ENCODE measurements at regions not wholly inside any gene's neighbourhood (a gene's known extent, or its start where the extent isn't known, plus 50 kb on each side); places are given as distances from the start of the nearest gene placed in this dataset.

GRCh38 chr1:163842571-163842970, 520.8 kb downstream of the NUF2 start:
- no peaks in the 10 kb centered on the region for H3K79me2 ChIP-seq (ENCODE audit: control insufficient read depth, insufficient read depth, low read length)

More at GRCh38 chr1:163842571-163842970, 520.8 kb downstream of the NUF2 start:
- Histone ChIP-seq H3K9ac (replicated peaks; ENCODE audit: extremely low read depth, insufficient read depth, low read length) (no peak overlapping the region), H3K36me3 (ENCODE audit: control insufficient read depth in 2 of 2, extremely low read depth in 1 of 2, insufficient read depth in 2 of 2, low read length in 2 of 2) (no peaks in the 10 kb centered on the region), H3K9me1 (replicated peaks; ENCODE audit: control insufficient read depth, extremely low read depth, insufficient read depth, low read length) (no peaks in the 10 kb centered on the region), H4K20me1 (replicated peaks; ENCODE audit: control insufficient read depth, extremely low read depth, insufficient read depth, low read length) (no peaks in the 10 kb centered on the region), H3K4me2 (ENCODE audit: insufficient read depth, low read length) (no peak overlapping the region), H2AFZ (ENCODE audit: low read depth, low read length) (no peak overlapping the region), H3K9me3 (replicated peaks; ENCODE audit: control insufficient read depth, insufficient read depth, low read length) (no peaks in the 10 kb centered on the region), H3K27me3 (ENCODE audit: control insufficient read depth in 2 of 2, insufficient read depth in 2 of 2, low read length in 2 of 2) (no peaks in the 10 kb centered on the region), H3K27ac (ENCODE audit: insufficient read depth, low read depth, low read length) (no peak overlapping the region), H3K4me3 (replicated peaks in 1 of 3; ENCODE audit: insufficient read depth in 1 of 3, low read depth in 1 of 3, low read length in 3 of 3) (no peak overlapping the region), H3K4me1 (ENCODE audit: control insufficient read depth, extremely low read depth, insufficient read depth, low read length) (no peaks in the 10 kb centered on the region)
- no TSS peak for BruUV-seq (replicated peaks)
- ChIA-PET CTCF (interaction anchor here (1.0 to 1.2 kb wide), 2 partner anchors 16 to 32 kb away, joined by 3 to 4 read pairs; no protein-coding TSS in a partner anchor), POLR2A (no interaction called here)
- intact Hi-C loops (cut with micrococcal nuclease) (no loop called here), dilution Hi-C loops (cut with MboI; ENCODE audit: extremely low pct_ligation_motif_present, low sequenced_read_pairs) (no loop called here)
- FAIRE-seq (no peak), DNase-seq (ENCODE audit: low read depth, low spot score) (no peak)
- TF ChIP-seq FOS (IDR thresholded peaks at IDR 0.05; ENCODE audit: borderline replicate concordance, insufficient read depth, low read length) (no peak), JUN (IDR thresholded peaks at IDR 0.05; ENCODE audit: borderline replicate concordance, insufficient read depth, insufficient read length, low read depth) (no peak), POLR2A (IDR thresholded peaks at IDR 0.05; ENCODE audit: low read depth, low read length) (no peak), EZH2 (IDR thresholded peaks at IDR 0.05; ENCODE audit: borderline replicate concordance, low read depth, low read length, severe bottlenecking) (no peak), GATA2 (IDR thresholded peaks at IDR 0.05; ENCODE audit: insufficient read depth, insufficient read length, low read depth, low read length) (no peak), CTCF (IDR thresholded peaks at IDR 0.05; ENCODE audit: extremely low read depth in 1 of 2, insufficient read depth in 1 of 2, low read depth in 1 of 2, low read length in 2 of 2) (no peak), POLR2AphosphoS5 (IDR thresholded peaks at IDR 0.05; ENCODE audit: insufficient read depth, low read depth, low read length) (no peak), MYC (IDR thresholded peaks at IDR 0.05; ENCODE audit: low read depth, low read length) (no peak)
- TF ChIP-seq, protein P1, sequence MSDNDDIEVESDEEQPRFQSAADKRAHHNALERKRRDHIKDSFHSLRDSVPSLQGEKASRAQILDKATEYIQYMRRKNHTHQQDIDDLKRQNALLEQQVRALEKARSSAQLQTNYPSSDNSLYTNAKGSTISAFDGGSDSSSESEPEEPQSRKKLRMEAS (IDR thresholded peaks at IDR 0.05; ENCODE audit: insufficient read depth, insufficient read length), result no peak
